HepG2 (cell line): ENCODE measurements at regions not wholly inside any gene's neighbourhood (a gene's known extent, or its start where the extent isn't known, plus 50 kb on each side); places are given as distances from the start of the nearest gene placed in this dataset.
"Not testable (repeated sequence)": the region's sequence is repeated elsewhere in the genome, so short reads cannot be mapped to it uniquely, and the experiment has no call there.

ENCODE experiments used
- ATAC-seq: fragments of 200-7000 bp; cut with Tn5 transposase; 3 replicates; pipeline ENCODE4 v1.9.1; 2020; ENCODE audit warnings: mild to moderate bottlenecking, moderate library complexity
- BruUV-seq: library from RNA; stranded (reverse); fragments of 400-500 nt; replicated peaks from 2 replicates; lab custom pipeline; 2021; lab: Mats Ljungman, UMichigan
- CTCF ChIA-PET: fragments of 300-600 bp; formaldehyde crosslinking; extraction: SDS; loops from one replicate; lab custom pipeline; 2021; ENCODE audit warnings: low total read pairs, inconsistent platforms, low intra/inter-chr PET ratio; lab: Yijun Ruan, JAX
- POLR2A ChIA-PET: fragments of 350-600 bp; sonication (Branson Sonifier 250); formaldehyde crosslinking; loops from one replicate; lab custom pipeline; 2020; ENCODE audit warnings: antibody characterized with exemption, inconsistent platforms; lab: Yijun Ruan, JAX
- DNase-seq: peaks from one replicate; pipeline ENCODE4 v3.0.0-alpha.2; 2015; ENCODE audit warnings: low spot score
- FAIRE-seq: peaks from 3 replicates; lab custom pipeline; 2011; peaks lifted over from hg19 to GRCh38; lab: Jason Lieb, UNC
- H2AFZ ChIP-seq: one replicate; pipeline ENCODE4 v1.6.1; 2011; ENCODE audit warnings: low read length, inconsistent platforms
- H3K27ac ChIP-seq: fragments of 300-600 bp; 3 replicates; pipeline ENCODE4 v1.8.0; 2011; ENCODE audit warnings: mixed run types, mild to moderate bottlenecking, mixed read lengths, low read length, inconsistent platforms; ENCODE audit not compliant: insufficient read depth; ENCODE audit errors: extremely low read length
- H3K27me3 ChIP-seq, 2 experiments: fragments of 200-600 bp in 1 of 2; 2 replicates in 1 of 2; 3 replicates in 1 of 2; pipeline versions ENCODE4 v1.6.0 to v1.8.0; 2011; ENCODE audit warnings: low read length in 2 of 2, mild to moderate bottlenecking in 2 of 2, moderate library complexity in 2 of 2, inconsistent platforms in 1 of 2; ENCODE audit not compliant: insufficient read depth in 2 of 2, control insufficient read depth in 1 of 2
- H3K36me3 ChIP-seq, 2 experiments: fragments of 200-600 bp in 1 of 2; replicated peaks in 1 of 2; 2 replicates in 1 of 2; 3 replicates in 1 of 2; pipeline versions ENCODE4 v1.5.1 to v1.8.0; 2011; ENCODE audit warnings: low read length in 2 of 2, inconsistent platforms in 1 of 2; ENCODE audit not compliant: insufficient read depth in 2 of 2, control insufficient read depth in 1 of 2
- H3K4me1 ChIP-seq: 2 replicates; pipeline ENCODE4 v1.5.1; 2012; ENCODE audit warnings: low read length, inconsistent platforms; ENCODE audit not compliant: insufficient read depth
- H3K4me2 ChIP-seq: 2 replicates; pipeline ENCODE4 v1.6.0; 2011; ENCODE audit warnings: low read depth, low read length, inconsistent platforms
- H3K4me3 ChIP-seq, 3 experiments: fragments of 200-600 bp in 1 of 3; sonication (generic), shearing (Covaris generic) in 1 of 3; replicated peaks in 1 of 3; 2 replicates each; pipeline ENCODE4 v1.5.1; 2011 to 2016; ENCODE audit warnings: low read length in 3 of 3, inconsistent platforms in 2 of 3, low read depth in 2 of 3, mild to moderate bottlenecking in 2 of 3, control low read depth in 1 of 3, mixed read lengths in 1 of 3; ENCODE audit not compliant: insufficient read depth in 1 of 3
- H3K79me2 ChIP-seq: one replicate; pipeline ENCODE4 v1.6.1; 2011; ENCODE audit warnings: low read length, inconsistent platforms; ENCODE audit not compliant: insufficient read depth
- H3K9ac ChIP-seq: 2 replicates; pipeline ENCODE4 v1.6.0; 2011; ENCODE audit warnings: mild to moderate bottlenecking, low read depth, low read length, inconsistent platforms; ENCODE audit not compliant: insufficient read depth
- H3K9me3 ChIP-seq: 2 replicates; pipeline ENCODE4 v1.5.1; 2012; ENCODE audit warnings: mild to moderate bottlenecking, low read length
- H4K20me1 ChIP-seq: 2 replicates; pipeline ENCODE4 v1.6.0; 2011; ENCODE audit warnings: inconsistent platforms, mild to moderate bottlenecking, low read length, moderate library complexity; ENCODE audit not compliant: insufficient read depth
- STAG1 ChIP-seq: sonication (generic); formaldehyde crosslinking; IDR thresholded peaks from 2 replicates; pipeline ENCODE4 v1.4.0; 2020; ENCODE audit warnings: missing genetic modification reagents
- WGBS: methylation state at CpG from one replicate; pipeline ENCODE4 v1.1.6; 2017; ENCODE audit warnings: low lambda C conversion rate; 5-methylcytosine and 5-hydroxymethylcytosine counted together
- in situ Hi-C: cut with HindIII; loops from 2 replicates; pipeline ENCODE4 v1.10.0; 2017; ENCODE audit warnings: low pct_unique_long_range_greater_than_20kb; ENCODE audit not compliant: extremely low pct_ligation_motif_present
- intact Hi-C: fragments of 100-400 bp; cut with micrococcal nuclease; formaldehyde crosslinking; loops from one replicate; pipeline ENCODE4 v1.10.0; 2022; ENCODE audit not compliant: unreplicated experiment
- TF ChIP-seq, protein P1 (sequence below): sonication (generic); formaldehyde crosslinking; IDR thresholded peaks from 2 replicates; pipeline ENCODE4 v1.4.0; 2020; ENCODE audit warnings: low read depth, missing genetic modification reagents

GRCh38 chr5:1982561-1982960 is 99.8 kb upstream of the IRX4 start:
- H3K9me3 ChIP-seq, H3K27ac ChIP-seq, H3K79me2 ChIP-seq, H4K20me1 ChIP-seq, BruUV-seq, H3K27me3 ChIP-seq, intact Hi-C loops, H3K4me1 ChIP-seq, ATAC-seq, H3K4me3 ChIP-seq, H3K9ac ChIP-seq, H3K36me3 ChIP-seq, H3K4me2 ChIP-seq, FAIRE-seq, in situ Hi-C loops, CTCF ChIA-PET, H2AFZ ChIP-seq, DNase-seq, POLR2A ChIA-PET: not testable (repeated sequence)
- 28% methylated on average over 8 of the region's 8 CpGs for WGBS

GRCh38 chr5:1975898-1976765 is 93.4 kb upstream of the IRX4 start:
- no peak overlapping the region for H3K27ac ChIP-seq
- in situ Hi-C loops = no loop called here
- no peaks in the 10 kb centered on the region for H3K36me3 ChIP-seq
- ATAC-seq (no peak), FAIRE-seq (no peak), DNase-seq (no peak)
- no peaks in the 10 kb centered on the region for H3K9me3 ChIP-seq
- no peaks in the 10 kb centered on the region for H3K79me2 ChIP-seq
- BruUV-seq = no TSS peak
- H4K20me1 ChIP-seq = no peaks in the 10 kb centered on the region
- intact Hi-C loops = no loop called here
- no peaks in the 10 kb centered on the region for H3K4me1 ChIP-seq
- peaks cover 0 to 15% of the 10 kb centered on the region in 2 experiments; a peak in 3 of 5 replicates for H3K27me3 ChIP-seq
- ChIA-PET POLR2A (no interaction called here), CTCF (no interaction called here)
- TF ChIP-seq, protein P1, sequence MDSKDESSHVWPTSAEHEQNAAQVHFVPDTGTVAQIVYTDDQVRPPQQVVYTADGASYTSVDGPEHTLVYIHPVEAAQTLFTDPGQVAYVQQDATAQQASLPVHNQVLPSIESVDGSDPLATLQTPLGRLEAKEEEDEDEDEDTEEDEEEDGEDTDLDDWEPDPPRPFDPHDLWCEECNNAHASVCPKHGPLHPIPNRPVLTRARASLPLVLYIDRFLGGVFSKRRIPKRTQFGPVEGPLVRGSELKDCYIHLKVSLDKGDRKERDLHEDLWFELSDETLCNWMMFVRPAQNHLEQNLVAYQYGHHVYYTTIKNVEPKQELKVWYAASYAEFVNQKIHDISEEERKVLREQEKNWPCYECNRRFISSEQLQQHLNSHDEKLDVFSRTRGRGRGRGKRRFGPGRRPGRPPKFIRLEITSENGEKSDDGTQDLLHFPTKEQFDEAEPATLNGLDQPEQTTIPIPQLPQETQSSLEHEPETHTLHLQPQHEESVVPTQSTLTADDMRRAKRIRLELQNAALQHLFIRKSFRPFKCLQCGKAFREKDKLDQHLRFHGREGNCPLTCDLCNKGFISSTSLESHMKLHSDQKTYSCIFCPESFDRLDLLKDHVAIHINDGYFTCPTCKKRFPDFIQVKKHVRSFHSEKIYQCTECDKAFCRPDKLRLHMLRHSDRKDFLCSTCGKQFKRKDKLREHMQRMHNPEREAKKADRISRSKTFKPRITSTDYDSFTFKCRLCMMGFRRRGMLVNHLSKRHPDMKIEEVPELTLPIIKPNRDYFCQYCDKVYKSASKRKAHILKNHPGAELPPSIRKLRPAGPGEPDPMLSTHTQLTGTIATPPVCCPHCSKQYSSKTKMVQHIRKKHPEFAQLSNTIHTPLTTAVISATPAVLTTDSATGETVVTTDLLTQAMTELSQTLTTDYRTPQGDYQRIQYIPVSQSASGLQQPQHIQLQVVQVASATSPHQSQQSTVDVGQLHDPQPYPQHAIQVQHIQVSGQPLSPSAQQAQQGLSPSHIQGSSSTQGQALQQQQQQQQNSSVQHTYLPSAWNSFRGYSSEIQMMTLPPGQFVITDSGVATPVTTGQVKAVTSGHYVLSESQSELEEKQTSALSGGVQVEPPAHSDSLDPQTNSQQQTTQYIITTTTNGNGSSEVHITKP (CRISPR knock-in tag) = no peak
- TF ChIP-seq STAG1 (CRISPR knock-in tag) = peak; percentile 11; the same call in 1 of the 2 replicates
- H2AFZ ChIP-seq = no peak overlapping the region
- H3K9ac ChIP-seq = no peak overlapping the region
- WGBS = 3% methylated on average over 12 of the region's 12 CpGs
- H3K4me2 ChIP-seq = no peak overlapping the region
- no peak overlapping the region for H3K4me3 ChIP-seq
